Fibroblast of the aortic adventitia (primary cell): ENCODE measurements at regions not wholly inside any gene's neighbourhood (a gene's known extent, or its start where the extent isn't known, plus 50 kb on each side); places are given as distances from the start of the nearest gene placed in this dataset.

Experiments
- DNase-seq: peaks from one replicate; pipeline ENCODE4 v3.0.0-alpha.2; 2010; ENCODE audit warnings: low read depth
- H3K4me3 ChIP-seq: 2 replicates; pipeline ENCODE4 v1.5.1; 2011; ENCODE audit warnings: low read depth, mild to moderate bottlenecking, control low read depth, low read length, moderate library complexity
- CTCF ChIP-seq: IDR thresholded peaks from 2 replicates; pipeline ENCODE4 v1.5.1; 2011; ENCODE audit warnings: mild to moderate bottlenecking, low read length, control low read depth, inconsistent platforms; ENCODE audit not compliant: insufficient read depth

- DNase-seq = no peak
- TF ChIP-seq CTCF = no peak
- H3K4me3 ChIP-seq = no peak overlapping the region
Measured at GRCh38 chr10:124211921-124212320, 118.5 kb upstream of the CHST15 start.

GRCh38 chr10:124210263-124210662 is 116.9 kb upstream of the CHST15 start:
- no peak for TF ChIP-seq CTCF
- H3K4me3 ChIP-seq = no peak overlapping the region
- no peak for DNase-seq

GRCh38 chr10:124207391-124207790 is 114.0 kb upstream of the CHST15 start:
- TF ChIP-seq CTCF = no peak
- no peak for DNase-seq
- no peak overlapping the region for H3K4me3 ChIP-seq

- TF ChIP-seq CTCF = no peak
- DNase-seq = peak; percentile 5
- H3K4me3 ChIP-seq = no peak overlapping the region
Measured at GRCh38 chr10:124206616-124207015, 113.2 kb upstream of the CHST15 start.

GRCh38 chr10:124205432-124205831 is 112.0 kb upstream of the CHST15 start:
- no peak overlapping the region for H3K4me3 ChIP-seq
- no peak for TF ChIP-seq CTCF
- DNase-seq = no peak

- no peak overlapping the region for H3K4me3 ChIP-seq
- DNase-seq = no peak
- TF ChIP-seq CTCF = no peak
Measured at GRCh38 chr10:124204726-124205125, 111.3 kb upstream of the CHST15 start.

- no peak for TF ChIP-seq CTCF
- H3K4me3 ChIP-seq = no peak overlapping the region
- peak; percentile 19 for DNase-seq
Measured at GRCh38 chr10:124200011-124200410, 106.6 kb upstream of the CHST15 start.
